Tibial nerve (tissue), 4 donors: ENCODE measurements at regions not wholly inside any gene's neighbourhood (a gene's known extent, or its start where the extent isn't known, plus 50 kb on each side); places are given as distances from the start of the nearest gene placed in this dataset.
"Not testable (repeated sequence)": the region's sequence is repeated elsewhere in the genome, so short reads cannot be mapped to it uniquely, and the experiment has no call there.

Experiments
- DNase-seq, 2 donors: peaks; one replicate each; pipeline ENCODE4 v3.0.0-alpha.2; 2019; ENCODE audit warnings: low spot score in 2 of 2
- H3K27ac ChIP-seq, 4 donors: fragments of 200-600 bp; sonication (generic) in 3 of 4; one replicate each; pipeline ENCODE4 v1.5.1; 2017 to 2019; ENCODE audit warnings: mild to moderate bottlenecking in 1 of 4
- H3K27me3 ChIP-seq, 2 donors: fragments of 200-600 bp; sonication (generic) in 1 of 2; one replicate each; pipeline versions ENCODE4 v1.5.1 to v1.6.0; 2017 to 2019
- H3K36me3 ChIP-seq, 3 donors: fragments of 200-600 bp; sonication (generic); one replicate each; pipeline ENCODE4 v1.5.1; 2018 to 2019
- H3K4me1 ChIP-seq, 4 donors: fragments of 200-600 bp; sonication (generic) in 3 of 4; one replicate each; pipeline ENCODE4 v1.5.1; 2017 to 2019
- H3K4me3 ChIP-seq, 4 donors: fragments of 200-600 bp; sonication (generic) in 3 of 4; one replicate each; pipeline ENCODE4 v1.5.1; 2017 to 2019; ENCODE audit warnings: mild to moderate bottlenecking in 1 of 4, moderate library complexity in 1 of 4
- H3K9me3 ChIP-seq, 4 donors: fragments of 200-600 bp; sonication (generic) in 3 of 4; one replicate each; pipeline ENCODE4 v1.5.1; 2017 to 2019
- CTCF ChIP-seq, 5 experiments: fragments of 200-600 bp in 3 of 5; fragments of 450-650 bp in 2 of 5; sonication (generic) in 3 of 5; IDR thresholded peaks; one replicate each; pipeline ENCODE4 v1.5.1; 2016 to 2019; ENCODE audit warnings: antibody characterized with exemption in 5 of 5, mild to moderate bottlenecking in 3 of 5, moderate library complexity in 2 of 5
- EP300 ChIP-seq, 2 donors: sonication (generic); formaldehyde crosslinking; IDR thresholded peaks; one replicate each; pipeline ENCODE4 v1.6.1; 2017; ENCODE audit warnings: antibody characterized with exemption in 2 of 2, mild to moderate bottlenecking in 1 of 2
- POLR2A ChIP-seq, 2 donors: fragments of 450-650 bp; IDR thresholded peaks; one replicate each; pipeline ENCODE4 v1.6.1; 2017; ENCODE audit warnings: antibody characterized with exemption in 2 of 2, mild to moderate bottlenecking in 2 of 2, moderate library complexity in 2 of 2
- WGBS, 2 donors: methylation state at CpG; one replicate each; pipeline ENCODE4 v1.1.5; 2018; 5-methylcytosine and 5-hydroxymethylcytosine counted together

GRCh38 chr14:30362369-30363218 is 196.4 kb upstream of the G2E3 start:
- no peak overlapping the region for H3K27ac ChIP-seq
- TF ChIP-seq CTCF (IDR thresholded peaks at IDR 0.05) (no peak), EP300 (IDR thresholded peaks at IDR 0.05) (no peak), POLR2A (IDR thresholded peaks at IDR 0.05) (no peak)
- no peak overlapping the region for H3K4me3 ChIP-seq
- H3K9me3 ChIP-seq: no peaks in the 10 kb centered on the region
- WGBS, 2 donors: 53 to 61% methylated on average over 10 of the region's 10 CpGs
- DNase-seq: no peak
- H3K36me3 ChIP-seq: no peaks in the 10 kb centered on the region
- no peaks in the 10 kb centered on the region for H3K27me3 ChIP-seq
- H3K4me1 ChIP-seq: no peaks in the 10 kb centered on the region

- WGBS, 2 donors: 89 to 91% methylated on average over 21 of the region's 27 CpGs
- H3K4me3 ChIP-seq, DNase-seq, H3K27me3 ChIP-seq, H3K36me3 ChIP-seq, H3K9me3 ChIP-seq, H3K4me1 ChIP-seq, H3K27ac ChIP-seq: not testable (repeated sequence)
Observed at GRCh38 chr14:30363219-30363880, 195.6 kb upstream of the G2E3 start.

DNA sequence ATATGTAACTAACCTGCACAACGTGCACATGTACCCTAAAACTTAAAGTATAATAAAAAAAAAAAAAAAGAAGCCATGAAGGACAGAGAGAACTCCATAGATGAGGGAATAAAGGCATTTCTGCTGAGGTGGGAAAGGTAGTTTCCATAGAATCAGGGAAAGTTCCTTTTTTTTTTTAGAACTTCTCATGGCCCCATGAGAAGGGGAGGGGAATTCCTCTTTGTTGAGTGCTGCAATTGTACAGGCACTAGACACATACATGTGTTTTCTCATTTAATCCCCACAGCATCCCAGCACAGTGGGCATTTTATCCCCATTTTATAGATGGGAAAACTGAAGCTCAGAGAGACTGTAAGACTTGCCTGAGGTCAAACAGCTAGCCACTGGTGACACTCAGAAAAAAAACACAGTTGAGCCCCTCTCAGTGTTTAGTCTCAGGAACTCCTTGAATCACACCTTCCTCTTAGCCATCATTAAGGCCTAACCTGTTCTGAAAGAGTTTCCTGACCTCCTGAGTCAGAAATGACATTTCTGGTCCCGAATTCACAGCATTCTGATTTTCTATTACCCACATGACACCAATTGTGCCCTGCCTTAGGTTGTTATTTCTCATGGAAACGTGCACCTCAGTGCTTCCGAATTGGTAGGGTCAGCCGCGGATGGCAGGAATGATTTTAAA is 189.3 kb upstream of the G2E3 start:
- H3K4me1 ChIP-seq: no peaks in the 10 kb centered on the region
- no peak for TF ChIP-seq CTCF (IDR thresholded peaks at IDR 0.05)
- TF ChIP-seq EP300 (IDR thresholded peaks at IDR 0.05): no peak
- no peak for TF ChIP-seq POLR2A (IDR thresholded peaks at IDR 0.05)
- no peak for DNase-seq
- no peaks in the 10 kb centered on the region for H3K27me3 ChIP-seq
- H3K4me3 ChIP-seq: no peak overlapping the region
- H3K9me3 ChIP-seq: no peaks in the 10 kb centered on the region
- no peak overlapping the region for H3K27ac ChIP-seq
- 85 to 89% methylated on average over 6 of the region's 6 CpGs for WGBS, 2 donors
- no peaks in the 10 kb centered on the region for H3K36me3 ChIP-seq

DNA sequence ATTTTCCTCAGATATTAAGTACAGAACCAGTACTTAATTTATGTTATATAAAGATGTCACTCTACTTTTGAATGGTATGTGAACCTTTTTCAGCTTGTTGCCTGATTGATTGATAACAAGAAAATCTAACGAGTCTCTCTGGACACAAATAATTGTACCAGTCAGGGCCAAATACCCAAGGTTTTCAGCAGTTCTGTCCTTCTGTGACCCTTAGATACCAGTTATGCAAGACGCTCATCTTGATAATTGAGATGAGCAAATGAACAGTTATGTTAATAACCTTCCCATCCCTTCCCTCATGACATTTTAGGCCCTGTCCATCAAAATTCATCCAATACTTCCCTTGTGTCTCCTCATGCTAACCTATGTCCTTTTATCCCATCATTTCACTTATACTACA is 185.9 kb upstream of the G2E3 start:
- Histone ChIP-seq H3K27ac (no peak overlapping the region), H3K9me3 (no peaks in the 10 kb centered on the region), H3K36me3 (no peaks in the 10 kb centered on the region), H3K4me3 (no peak overlapping the region), H3K27me3 (no peaks in the 10 kb centered on the region), H3K4me1 (no peaks in the 10 kb centered on the region)
- WGBS, 2 donors: 84 to 88% methylated on average over 2 of the region's 2 CpGs
- TF ChIP-seq POLR2A (IDR thresholded peaks at IDR 0.05) (no peak), EP300 (IDR thresholded peaks at IDR 0.05) (no peak), CTCF (IDR thresholded peaks at IDR 0.05) (no peak)
- DNase-seq: no peak

DNA sequence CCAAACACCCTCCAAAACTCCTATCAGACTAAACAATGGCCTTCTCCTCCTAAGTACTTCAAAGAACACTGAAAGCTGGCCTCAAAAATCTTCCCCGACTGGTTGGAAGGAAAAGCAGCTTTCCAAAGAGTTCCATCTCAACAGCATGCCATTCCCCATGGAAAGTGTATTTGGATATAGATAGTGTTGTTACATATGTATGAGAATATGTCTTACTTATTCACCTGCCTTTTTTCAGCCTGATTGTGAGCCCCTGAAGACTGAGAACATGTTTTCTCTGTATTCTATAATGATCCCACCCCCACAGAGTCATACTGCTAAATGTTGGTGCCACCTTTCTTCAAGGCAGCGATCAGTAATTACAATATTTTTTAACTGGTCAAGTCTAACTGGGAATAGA is 185.4 kb upstream of the G2E3 start:
- Histone ChIP-seq H3K9me3 (no peaks in the 10 kb centered on the region), H3K27ac (no peak overlapping the region), H3K4me1 (no peaks in the 10 kb centered on the region), H3K27me3 (no peaks in the 10 kb centered on the region), H3K4me3 (no peak overlapping the region), H3K36me3 (no peaks in the 10 kb centered on the region)
- DNase-seq: no peak
- no peak for TF ChIP-seq EP300 (IDR thresholded peaks at IDR 0.05)
- TF ChIP-seq POLR2A (IDR thresholded peaks at IDR 0.05): no peak
- TF ChIP-seq CTCF (IDR thresholded peaks at IDR 0.05): no peak
- 87 to 88% methylated on average over 2 of the region's 2 CpGs for WGBS, 2 donors
